GM12878 (cell line): ENCODE measurements at regions not wholly inside any gene's neighbourhood (a gene's known extent, or its start where the extent isn't known, plus 50 kb on each side); places are given as distances from the start of the nearest gene placed in this dataset.

Source experiments
- ATAC-seq: fragments of 200-7000 bp; cut with Tn5 transposase; 3 replicates; pipeline ENCODE4 v1.9.1; 2020; ENCODE audit warnings: mild to moderate bottlenecking, moderate library complexity
- BruUV-seq: library from RNA; stranded (reverse); fragments of 400-500 nt; replicated peaks from 2 replicates; lab custom pipeline; 2021; lab: Mats Ljungman, UMichigan
- CTCF ChIA-PET: fragments of 300-600 bp; sonication (Branson Sonifier 250); formaldehyde crosslinking; extraction: SDS; loops from one replicate; lab custom pipeline; 2021; ENCODE audit warnings: inconsistent platforms; lab: Yijun Ruan, JAX
- POLR2A ChIA-PET: fragments of 350-600 bp; formaldehyde crosslinking; extraction: SDS; loops from one replicate; lab custom pipeline; 2021; ENCODE audit warnings: inconsistent platforms; lab: Charles Lee
- RAD21 ChIA-PET: fragments of 300-600 bp; sonication (Branson Sonifier 250); formaldehyde crosslinking; loops from one replicate; lab custom pipeline; 2023; ENCODE audit warnings: antibody characterized with exemption; ENCODE audit not compliant: unreplicated experiment; lab: Charles Lee
- SMC1A ChIA-PET: fragments of 300-600 bp; sonication (Branson Sonifier 250); formaldehyde crosslinking; loops from one replicate; lab custom pipeline; 2023; ENCODE audit not compliant: unreplicated experiment, uncharacterized antibody; lab: Charles Lee
- DNase-seq: peaks from one replicate; pipeline ENCODE4 v3.0.0-alpha.2; 2011; ENCODE audit warnings: low read depth, low spot score
- FAIRE-seq: peaks from 3 replicates; lab custom pipeline; 2011; peaks lifted over from hg19 to GRCh38; lab: Jason Lieb, UNC
- H2AFZ ChIP-seq: 2 replicates; pipeline ENCODE4 v1.6.0; 2011; ENCODE audit warnings: low read depth, low read length, control low read depth; ENCODE audit not compliant: control insufficient read depth
- H3K27ac ChIP-seq: 2 replicates; pipeline ENCODE4 v1.5.1; 2011; ENCODE audit warnings: control low read depth; ENCODE audit not compliant: control insufficient read depth, insufficient read depth
- H3K27me3 ChIP-seq, 2 experiments: replicated peaks in 1 of 2; 2 replicates each; pipeline versions ENCODE4 v1.6.0 to v1.6.1; 2011; ENCODE audit warnings: low read length in 1 of 2; ENCODE audit not compliant: control insufficient read depth in 2 of 2, insufficient read depth in 2 of 2
- H3K36me3 ChIP-seq, 2 experiments: 2 replicates each; pipeline ENCODE4 v1.5.1; 2011; ENCODE audit warnings: low read length in 1 of 2; ENCODE audit not compliant: control insufficient read depth in 2 of 2, insufficient read depth in 2 of 2
- H3K4me1 ChIP-seq: 2 replicates; pipeline ENCODE4 v1.6.1; 2011; ENCODE audit warnings: mild to moderate bottlenecking, low read length, moderate library complexity, mixed read lengths; ENCODE audit not compliant: control insufficient read depth, insufficient read depth
- H3K4me2 ChIP-seq: 2 replicates; pipeline ENCODE4 v1.6.0; 2011; ENCODE audit warnings: control low read depth; ENCODE audit not compliant: control insufficient read depth, insufficient read depth
- H3K4me3 ChIP-seq: fragments of 200-600 bp; sonication (generic); 2 replicates; pipeline ENCODE4 v1.5.1; 2016
- H3K79me2 ChIP-seq: 2 replicates; pipeline ENCODE4 v1.6.0; 2011; ENCODE audit warnings: low read length; ENCODE audit not compliant: control insufficient read depth, insufficient read depth
- H3K9ac ChIP-seq: 2 replicates; pipeline ENCODE4 v1.8.0; 2011; ENCODE audit warnings: low read length, control low read depth, mixed read lengths; ENCODE audit not compliant: control insufficient read depth, insufficient read depth
- H3K9me3 ChIP-seq: replicated peaks from 3 replicates; pipeline ENCODE4 v1.5.1; 2011; ENCODE audit warnings: mild to moderate bottlenecking, low read length; ENCODE audit not compliant: control insufficient read depth, insufficient read depth
- H4K20me1 ChIP-seq: 2 replicates; pipeline ENCODE4 v1.6.0; 2011; ENCODE audit not compliant: control insufficient read depth, insufficient read depth
- BHLHE40 ChIP-seq, 2 experiments: fragments of 450-650 bp in 1 of 2; IDR thresholded peaks; 2 replicates each; pipeline ENCODE4 v1.6.1; 2011 to 2017; ENCODE audit warnings: low read depth in 2 of 2, borderline replicate concordance in 1 of 2, improper control_type of control experiment in 1 of 2, low read length in 1 of 2, mild to moderate bottlenecking in 1 of 2
- E2F4 ChIP-seq: IDR thresholded peaks from 2 replicates; pipeline ENCODE4 v1.6.1; 2012; ENCODE audit warnings: low read depth, low read length, improper control_type of control experiment
- EED ChIP-seq: sonication (generic); IDR thresholded peaks from 2 replicates; pipeline ENCODE4 v1.6.1; 2016; ENCODE audit warnings: antibody characterized with exemption, low read depth
- GATAD2B ChIP-seq: fragments of 450-650 bp; conservative IDR thresholded peaks from 2 replicates; pipeline ENCODE4 v1.6.1; 2017; ENCODE audit warnings: low read depth, mild to moderate bottlenecking, moderate library complexity
- JUNB ChIP-seq: IDR thresholded peaks from 2 replicates; pipeline ENCODE4 v1.6.1; 2016; ENCODE audit warnings: antibody characterized with exemption, mild to moderate bottlenecking
- MEF2A ChIP-seq: IDR thresholded peaks from 2 replicates; pipeline ENCODE4 v1.6.1; 2011; ENCODE audit warnings: low read depth, mild to moderate bottlenecking, low read length, moderate library complexity; ENCODE audit not compliant: insufficient read depth
- NBN ChIP-seq: fragments of 450-650 bp; IDR thresholded peaks from 2 replicates; pipeline ENCODE4 v1.6.1; 2016
- NFIC ChIP-seq: IDR thresholded peaks from 2 replicates; pipeline ENCODE4 v1.6.1; 2012; ENCODE audit warnings: low read depth, mild to moderate bottlenecking, inconsistent platforms, low read length, moderate library complexity
- SRF ChIP-seq, 2 experiments: IDR thresholded peaks; 2 replicates each; pipeline ENCODE4 v1.6.1; 2011; ENCODE audit warnings: low read depth in 2 of 2, low read length in 2 of 2, mild to moderate bottlenecking in 1 of 2, moderate library complexity in 1 of 2
- ZBTB40 ChIP-seq: fragments of 450-650 bp; IDR thresholded peaks from 2 replicates; pipeline ENCODE4 v1.6.1; 2016; ENCODE audit warnings: mild to moderate bottlenecking, moderate library complexity, borderline replicate concordance
- ZNF207 ChIP-seq: fragments of 450-650 bp; IDR thresholded peaks from 2 replicates; pipeline ENCODE4 v1.6.1; 2014; ENCODE audit warnings: antibody characterized with exemption, mild to moderate bottlenecking, borderline replicate concordance
- WGBS: methylation state at CpG from one replicate; pipeline ENCODE4 v1.1.6; 2016; ENCODE audit warnings: low lambda C conversion rate; ENCODE audit not compliant: insufficient replicate concordance, insufficient coverage; ENCODE audit errors: missing lambda C conversion rate; 5-methylcytosine and 5-hydroxymethylcytosine counted together
- in situ Hi-C: fragments of 300-500 bp; cut with MboI; formaldehyde crosslinking; loops from 9 replicates; pipeline ENCODE4 v1.14.3; 2018; ENCODE audit warnings: mixed read lengths
- intact Hi-C: fragments of 100-400 bp; cut with micrococcal nuclease; formaldehyde crosslinking; loops from one replicate; pipeline ENCODE4 v1.14.2; 2022; ENCODE audit not compliant: unreplicated experiment
- TF ChIP-seq, protein P1 (sequence below): fragments of 150-350 bp; IDR thresholded peaks from 2 replicates; pipeline ENCODE4 v1.6.1; 2014; ENCODE audit warnings: mild to moderate bottlenecking, low read depth, low read length

DNA sequence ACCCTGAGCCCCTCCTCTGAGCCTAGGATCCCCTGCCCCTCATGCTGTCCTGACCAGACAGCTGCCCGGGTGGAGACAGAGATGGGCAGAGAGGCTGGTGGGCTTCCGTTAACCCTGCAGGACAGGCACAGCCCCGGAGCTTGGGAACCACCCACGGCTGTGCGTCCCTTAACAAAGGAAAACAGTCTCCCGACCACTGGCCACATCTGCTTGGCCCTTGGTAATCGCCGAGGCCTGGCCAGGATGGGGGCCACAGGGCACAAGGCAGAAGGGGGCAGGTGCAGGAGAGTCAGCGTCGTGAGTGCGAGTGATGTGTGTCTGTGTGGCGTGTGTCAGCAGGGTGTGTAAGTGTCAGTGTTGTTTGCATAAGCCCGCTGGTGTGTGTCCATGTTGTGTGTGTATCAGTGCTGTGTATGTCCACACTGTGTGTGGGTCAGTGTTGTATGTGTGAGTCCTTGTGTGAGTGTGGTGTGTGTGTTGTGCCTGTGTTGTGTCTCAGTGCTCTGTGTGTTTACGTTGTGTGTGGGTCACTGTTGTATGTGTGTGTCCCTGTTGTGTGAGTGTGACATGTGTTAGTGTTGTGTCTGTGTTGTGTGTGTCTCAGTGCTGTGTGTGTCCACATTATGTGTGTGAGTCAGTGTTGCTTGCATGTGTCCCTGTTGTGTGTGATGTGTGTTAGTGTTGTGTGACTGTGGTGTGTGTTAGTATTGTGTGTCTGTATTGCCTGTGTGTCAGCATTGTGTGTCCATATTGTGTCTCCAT, 369.5 kb downstream of the BRD1 start:
- Histone ChIP-seq H3K9ac (no peak overlapping the region), H3K4me1 (no peaks in the 10 kb centered on the region), H3K27ac (no peak overlapping the region), H2AFZ (no peak overlapping the region), H3K9me3 (no peaks in the 10 kb centered on the region), H3K4me3 (no peak overlapping the region), H3K27me3 (no peaks in the 10 kb centered on the region), H3K4me2 (no peak overlapping the region), H3K36me3 (no peaks in the 10 kb centered on the region), H3K79me2 (no peaks in the 10 kb centered on the region), H4K20me1 (no peaks in the 10 kb centered on the region)
- DNase-seq (no peak), ATAC-seq (no peak), FAIRE-seq (no peak)
- 47% methylated on average over 14 of the region's 14 CpGs for WGBS
- intact Hi-C loops (no loop called here), in situ Hi-C loops (no loop called here)
- ChIA-PET POLR2A (no interaction called here), CTCF (no interaction called here), SMC1A (no interaction called here), RAD21 (no interaction called here)
- no peak for TF ChIP-seq BHLHE40 (IDR thresholded peaks at IDR 0.05; ENCODE audit: borderline replicate concordance in 1 of 2, low read depth in 2 of 2, low read length in 1 of 2)
- TF ChIP-seq, protein P1, sequence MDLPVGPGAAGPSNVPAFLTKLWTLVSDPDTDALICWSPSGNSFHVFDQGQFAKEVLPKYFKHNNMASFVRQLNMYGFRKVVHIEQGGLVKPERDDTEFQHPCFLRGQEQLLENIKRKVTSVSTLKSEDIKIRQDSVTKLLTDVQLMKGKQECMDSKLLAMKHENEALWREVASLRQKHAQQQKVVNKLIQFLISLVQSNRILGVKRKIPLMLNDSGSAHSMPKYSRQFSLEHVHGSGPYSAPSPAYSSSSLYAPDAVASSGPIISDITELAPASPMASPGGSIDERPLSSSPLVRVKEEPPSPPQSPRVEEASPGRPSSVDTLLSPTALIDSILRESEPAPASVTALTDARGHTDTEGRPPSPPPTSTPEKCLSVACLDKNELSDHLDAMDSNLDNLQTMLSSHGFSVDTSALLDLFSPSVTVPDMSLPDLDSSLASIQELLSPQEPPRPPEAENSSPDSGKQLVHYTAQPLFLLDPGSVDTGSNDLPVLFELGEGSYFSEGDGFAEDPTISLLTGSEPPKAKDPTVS = no peak
- no peak for TF ChIP-seq JUNB
- TF ChIP-seq SRF (IDR thresholded peaks at IDR 0.05; ENCODE audit: low read depth in 2 of 2, low read length in 2 of 2) = no peak
- TF ChIP-seq ZBTB40 = no peak
- TF ChIP-seq GATAD2B = no peak
- TF ChIP-seq E2F4 = no peak
- no peak for TF ChIP-seq EED
- no peak for TF ChIP-seq NFIC
- no peak for TF ChIP-seq MEF2A
- no peak for TF ChIP-seq NBN
- no peak for TF ChIP-seq ZNF207
- BruUV-seq = no TSS peak
